ENCODE measurements at regions not wholly inside any gene's neighbourhood (a gene's known extent, or its start where the extent isn't known, plus 50 kb on each side); places are given as distances from the start of the nearest gene placed in this dataset.

DNA sequence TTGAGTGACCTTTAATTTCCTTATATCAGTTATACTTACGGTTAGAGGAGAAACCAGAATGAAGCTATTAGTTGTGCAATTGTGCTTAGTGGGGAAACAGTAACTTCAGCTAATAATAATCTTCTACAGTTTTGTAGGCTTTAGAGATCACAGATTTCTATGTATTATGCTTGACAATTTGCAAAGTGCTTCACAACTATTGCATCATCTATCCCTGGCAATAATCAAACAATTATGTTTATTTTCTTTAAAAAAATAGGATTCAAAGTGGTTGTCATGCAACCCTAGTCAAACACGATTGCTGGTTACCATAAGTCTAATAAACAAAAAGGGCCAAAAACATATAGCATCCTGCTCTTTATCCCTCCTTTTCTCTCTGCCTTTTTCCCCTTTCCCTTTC, 530.3 kb downstream of the NXPH1 start:
- TF ChIP-seq, protein P1, sequence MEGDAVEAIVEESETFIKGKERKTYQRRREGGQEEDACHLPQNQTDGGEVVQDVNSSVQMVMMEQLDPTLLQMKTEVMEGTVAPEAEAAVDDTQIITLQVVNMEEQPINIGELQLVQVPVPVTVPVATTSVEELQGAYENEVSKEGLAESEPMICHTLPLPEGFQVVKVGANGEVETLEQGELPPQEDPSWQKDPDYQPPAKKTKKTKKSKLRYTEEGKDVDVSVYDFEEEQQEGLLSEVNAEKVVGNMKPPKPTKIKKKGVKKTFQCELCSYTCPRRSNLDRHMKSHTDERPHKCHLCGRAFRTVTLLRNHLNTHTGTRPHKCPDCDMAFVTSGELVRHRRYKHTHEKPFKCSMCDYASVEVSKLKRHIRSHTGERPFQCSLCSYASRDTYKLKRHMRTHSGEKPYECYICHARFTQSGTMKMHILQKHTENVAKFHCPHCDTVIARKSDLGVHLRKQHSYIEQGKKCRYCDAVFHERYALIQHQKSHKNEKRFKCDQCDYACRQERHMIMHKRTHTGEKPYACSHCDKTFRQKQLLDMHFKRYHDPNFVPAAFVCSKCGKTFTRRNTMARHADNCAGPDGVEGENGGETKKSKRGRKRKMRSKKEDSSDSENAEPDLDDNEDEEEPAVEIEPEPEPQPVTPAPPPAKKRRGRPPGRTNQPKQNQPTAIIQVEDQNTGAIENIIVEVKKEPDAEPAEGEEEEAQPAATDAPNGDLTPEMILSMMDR (IDR thresholded peaks at IDR 0.05), result no peak
- TF ChIP-seq POLR2A (IDR thresholded peaks at IDR 0.05), result no peak
- no peak for TF ChIP-seq POLR2AphosphoS5 (IDR thresholded peaks at IDR 0.05; ENCODE audit: insufficient read depth in 1 of 2, low read depth in 1 of 2)
